Ishikawa (cell line): ENCODE measurements at regions not wholly inside any gene's neighbourhood (a gene's known extent, or its start where the extent isn't known, plus 50 kb on each side); places are given as distances from the start of the nearest gene placed in this dataset.

ENCODE experiments used
- EP300 ChIP-seq: IDR thresholded peaks from 2 replicates; pipeline ENCODE4 v1.6.1; 2012; ENCODE audit warnings: borderline replicate concordance
- REST ChIP-seq: IDR thresholded peaks from 2 replicates; pipeline ENCODE4 v1.6.1; 2012; ENCODE audit warnings: low read depth, mild to moderate bottlenecking

GRCh38 chr13:38417727-38418126 is 68.1 kb downstream of the UFM1 start:
- no peak for TF ChIP-seq REST
- TF ChIP-seq EP300, result no peak
